ENCODE measurements at regions not wholly inside any gene's neighbourhood (a gene's known extent, or its start where the extent isn't known, plus 50 kb on each side); places are given as distances from the start of the nearest gene placed in this dataset.

DNA sequence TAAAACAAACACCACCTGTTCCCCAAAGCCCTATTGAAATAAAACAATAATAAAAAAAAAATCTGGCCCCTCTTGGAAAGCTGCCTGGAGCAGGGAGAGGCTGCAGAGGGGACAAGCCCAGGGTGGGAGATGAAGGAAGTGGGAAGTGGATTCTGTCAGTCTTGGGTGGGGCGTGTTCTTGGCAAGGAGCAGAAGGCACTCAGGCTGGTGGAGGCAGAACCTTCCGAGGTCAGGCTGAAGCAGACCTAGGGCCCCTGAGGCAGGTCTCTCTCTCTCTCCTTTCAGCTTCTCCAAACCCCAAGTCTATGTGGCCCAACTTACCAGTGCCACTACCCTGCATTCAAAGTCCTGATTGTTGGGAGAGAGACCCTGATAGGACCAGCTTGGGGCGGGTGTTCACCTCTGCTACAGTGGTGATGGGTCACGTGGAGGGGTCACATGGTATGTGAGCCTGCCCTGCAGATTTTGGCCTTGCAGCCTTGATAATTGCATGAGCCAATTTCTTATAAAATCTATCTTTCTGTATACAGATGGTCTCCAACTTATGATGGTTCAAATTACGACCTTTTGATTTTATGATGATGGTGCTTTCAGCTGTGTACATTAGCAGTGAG is 145.4 kb upstream of the C1orf174 start:
- no peak for DNase-seq (ENCODE audit: low spot score)

DNA sequence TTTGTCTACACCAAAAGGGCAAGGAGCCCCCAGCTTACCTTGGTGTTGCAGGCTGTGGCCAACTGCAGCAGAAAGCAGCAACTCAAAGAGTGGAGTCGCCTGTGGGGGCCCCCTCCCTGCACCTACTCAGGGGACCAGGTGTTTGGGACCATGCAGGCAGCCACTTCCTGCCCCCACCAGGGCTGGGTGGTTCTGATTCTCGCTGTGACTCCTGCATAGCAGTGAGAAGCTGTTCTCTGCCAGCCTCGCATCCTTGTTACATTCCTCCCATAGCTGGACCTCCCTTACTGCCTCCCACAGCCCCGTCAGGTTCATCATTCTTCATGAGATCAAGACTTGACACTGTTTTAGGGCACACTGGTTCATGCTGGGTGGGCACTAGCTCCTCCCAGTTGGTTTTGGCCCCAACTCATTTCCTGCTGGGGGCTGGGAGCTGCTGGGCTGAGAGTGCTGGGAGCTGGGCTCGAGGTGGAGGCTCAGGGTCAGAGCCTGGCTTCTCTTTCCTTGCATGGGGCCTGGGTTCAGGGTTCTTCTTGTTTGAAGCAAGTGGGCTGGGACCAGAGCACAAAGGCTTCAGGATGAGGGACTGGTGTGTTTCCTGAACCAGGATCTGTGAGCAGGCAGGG is 146.9 kb upstream of the C1orf174 start:
- DNase-seq (ENCODE audit: low spot score): no peak

DNA sequence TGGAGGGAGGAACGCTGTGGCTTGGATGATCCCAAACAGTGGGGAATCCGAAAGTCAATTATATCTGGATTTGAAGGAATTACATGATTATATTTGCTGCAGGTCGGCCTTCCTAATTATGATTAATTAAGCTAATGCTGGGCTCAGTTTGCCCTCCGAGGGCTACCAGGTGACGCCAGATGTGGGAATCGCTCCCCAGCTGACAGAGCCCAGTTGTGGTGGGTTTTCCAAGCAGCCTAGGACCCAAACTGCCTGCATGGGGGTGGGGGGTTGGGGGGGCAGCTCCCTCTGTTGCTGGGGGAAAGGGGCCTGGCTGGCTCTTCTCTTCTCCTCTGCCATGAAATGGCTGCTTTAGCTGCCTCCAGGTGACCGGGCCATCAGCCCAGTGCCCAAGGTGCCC is 147.6 kb upstream of the C1orf174 start:
- no peak for DNase-seq (ENCODE audit: low spot score)

DNA sequence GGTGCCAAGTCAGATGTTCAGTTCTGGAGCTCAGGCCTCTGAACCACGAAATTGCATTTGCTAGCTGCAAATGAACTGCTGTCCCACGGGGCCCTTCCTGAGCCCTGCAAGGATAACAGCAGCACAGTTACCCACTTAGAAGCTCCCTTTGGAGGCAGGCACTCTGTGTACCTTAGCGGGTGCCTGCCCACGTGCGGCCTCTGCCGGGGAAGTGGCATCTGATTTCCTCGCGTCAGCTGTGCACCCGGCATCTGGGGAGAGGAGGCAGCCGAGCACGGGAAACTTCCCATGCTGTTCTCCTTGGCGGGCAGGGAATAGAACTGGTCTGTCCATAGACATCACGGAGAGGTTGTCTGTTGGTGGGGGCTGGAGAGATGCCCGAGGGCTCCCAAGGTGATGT is 148.0 kb upstream of the C1orf174 start:
- no peak for DNase-seq (ENCODE audit: low spot score)

DNA sequence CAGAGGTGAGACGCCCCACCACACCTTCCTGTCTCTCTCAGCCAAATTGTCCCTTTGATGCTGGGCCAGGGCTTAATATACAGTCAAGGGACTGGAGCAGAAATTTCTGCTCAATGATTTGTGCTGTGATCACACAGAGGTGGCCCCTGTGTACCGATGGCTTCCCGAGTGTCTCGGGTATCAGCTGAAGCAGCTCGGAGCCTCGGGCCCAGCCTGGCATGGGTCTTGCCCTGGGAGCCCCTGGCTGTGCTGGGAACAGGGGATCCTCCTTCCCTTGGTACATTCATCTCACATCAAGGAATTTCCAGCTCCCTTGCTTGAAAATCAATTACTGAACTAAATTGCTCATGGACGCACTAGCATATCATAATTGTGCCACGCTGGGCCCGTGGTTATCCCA is 148.8 kb upstream of the C1orf174 start:
- no peak for DNase-seq (ENCODE audit: low spot score)

DNA sequence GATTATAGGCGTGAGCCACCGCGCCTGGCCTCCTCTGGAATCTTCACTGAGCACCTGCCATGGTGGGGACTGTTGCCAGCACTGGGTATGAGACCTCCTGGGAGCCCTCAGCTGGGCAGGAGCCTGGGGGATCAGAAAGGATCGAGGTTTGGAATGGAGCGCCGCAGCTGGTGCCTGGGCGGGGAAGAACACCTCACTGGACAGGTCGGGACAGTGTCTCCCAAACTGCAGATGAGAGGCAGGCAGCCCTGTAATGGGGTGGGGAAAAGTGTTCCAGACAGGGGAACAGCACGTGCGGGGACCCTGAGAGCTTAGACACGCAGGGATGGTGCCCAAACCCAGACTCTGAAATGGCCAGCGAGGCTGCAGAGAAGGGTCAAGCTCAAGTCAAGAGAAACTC is 150.9 kb upstream of the C1orf174 start:
- DNase-seq (ENCODE audit: low spot score): no peak

DNA sequence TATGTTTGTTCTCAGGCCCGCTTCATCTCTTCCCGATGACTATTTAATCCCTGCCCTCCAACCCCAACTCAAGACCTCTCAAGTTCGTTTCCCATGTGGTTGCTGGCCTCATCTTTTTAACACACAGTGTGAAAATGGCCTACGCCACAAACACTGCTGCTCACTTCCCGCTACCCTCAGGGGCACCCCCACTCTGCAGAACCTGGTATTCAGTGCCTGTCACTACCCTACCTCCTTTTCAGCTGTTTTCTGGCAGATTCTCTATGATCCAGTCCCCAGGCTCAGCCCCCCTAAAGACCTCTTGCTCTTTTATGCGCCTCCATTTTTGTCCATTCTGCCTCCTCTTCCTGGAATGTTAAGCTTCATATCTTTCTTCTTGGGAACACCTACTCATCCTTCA is 152.6 kb upstream of the C1orf174 start:
- no peak for DNase-seq (ENCODE audit: low spot score)

DNA sequence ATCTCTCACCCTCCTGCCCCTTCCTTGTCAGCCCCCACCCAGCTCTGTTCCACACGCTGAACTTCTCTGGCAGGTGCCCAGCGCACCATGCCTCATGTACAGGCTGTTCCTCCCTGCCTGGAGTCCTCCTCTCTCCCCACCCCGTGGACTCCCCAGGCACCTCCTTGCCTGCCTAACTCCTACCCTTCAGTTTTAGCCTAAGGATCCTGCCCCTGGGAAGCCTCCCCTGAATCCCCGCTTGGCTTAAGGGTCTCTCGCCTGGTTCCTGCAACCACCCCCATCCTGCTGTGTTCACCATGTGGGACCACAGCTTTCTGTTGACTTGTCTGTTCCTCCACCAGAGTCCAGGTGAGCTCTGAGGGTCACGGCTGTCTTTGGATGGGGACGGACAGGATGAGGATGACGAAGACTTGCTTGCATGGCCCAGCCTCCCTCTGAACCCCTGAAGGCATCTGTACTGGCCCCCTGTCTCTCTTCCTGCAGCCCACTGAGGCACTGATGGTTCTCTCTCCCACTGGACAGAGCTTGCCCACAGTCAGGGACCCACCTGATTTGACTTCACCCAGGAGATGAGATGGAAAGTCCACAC is 153.2 kb upstream of the C1orf174 start:
- no peak for DNase-seq (ENCODE audit: low spot score)

DNA sequence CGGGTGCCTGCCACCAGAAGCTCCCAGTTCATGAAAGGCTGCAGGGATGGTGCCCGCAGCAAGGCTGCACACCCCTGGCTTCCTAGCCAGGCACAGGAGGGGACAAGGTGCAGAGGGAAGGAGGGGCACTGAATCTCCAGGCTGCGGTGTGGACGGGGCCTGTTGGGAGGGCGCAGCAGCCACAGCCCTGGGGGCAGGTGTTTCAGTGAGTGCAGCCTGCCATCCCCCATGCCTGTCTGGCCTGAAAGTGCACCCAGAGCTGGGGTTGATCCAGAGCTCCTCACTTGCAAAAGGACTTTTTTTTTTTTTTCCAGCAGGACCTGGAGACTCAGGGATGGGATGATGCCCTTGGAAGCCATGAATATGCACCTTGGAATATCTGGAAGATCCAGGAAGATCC is 153.7 kb upstream of the C1orf174 start:
- DNase-seq (ENCODE audit: low spot score): no peak

DNA sequence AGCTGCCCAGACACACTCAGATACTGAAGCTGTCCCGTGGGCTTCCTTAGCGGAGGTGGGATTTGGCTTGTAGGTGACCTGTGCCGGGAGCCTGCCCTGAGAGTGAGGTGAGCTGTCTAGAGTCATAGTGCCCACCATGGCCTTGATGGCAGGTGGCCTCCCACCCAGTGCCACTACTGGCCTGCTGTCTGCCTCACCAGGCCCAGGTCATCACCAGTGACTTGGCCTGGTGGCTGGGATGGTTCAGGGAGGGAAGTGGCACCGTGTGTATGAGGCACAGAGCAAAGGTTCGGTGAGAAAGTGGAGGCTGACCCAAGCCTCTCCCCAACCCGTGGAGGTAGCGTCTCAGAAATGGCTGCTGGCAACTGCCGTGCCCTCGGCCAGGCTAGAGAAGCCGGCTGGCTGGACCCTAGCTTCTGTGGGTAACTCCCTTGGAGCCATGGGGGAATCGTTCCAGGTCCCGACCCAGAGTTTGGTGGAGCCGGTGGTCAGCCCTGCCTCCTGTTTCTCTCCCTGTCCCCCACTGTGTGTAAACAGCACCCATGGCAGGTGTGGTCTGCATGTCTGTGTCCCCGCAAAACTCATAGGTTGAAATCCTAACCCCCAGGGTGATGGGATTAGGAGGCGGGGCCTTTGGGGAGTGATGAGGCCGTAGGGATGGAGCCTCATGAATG is 155.4 kb upstream of the C1orf174 start:
- DNase-seq (ENCODE audit: low spot score): no peak

DNA sequence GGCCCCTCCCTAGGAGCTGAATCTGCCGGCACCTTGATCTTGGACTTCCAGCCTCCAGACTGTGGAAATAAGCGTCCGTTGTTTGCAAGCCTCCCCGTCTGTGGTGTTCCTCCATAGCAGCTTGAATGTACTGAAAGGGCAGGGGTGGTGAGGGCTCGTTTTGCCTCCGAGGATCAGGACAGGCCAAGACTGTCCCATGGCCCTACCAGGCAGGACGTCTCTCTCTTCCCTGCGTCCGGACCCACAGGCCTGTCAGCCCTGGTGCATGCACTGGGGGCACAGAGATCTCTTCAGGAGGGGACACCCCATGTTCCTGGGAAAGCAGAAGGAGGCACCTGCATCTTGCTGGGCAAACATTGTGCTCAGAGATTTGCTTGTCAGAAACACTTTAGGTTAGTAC is 156.3 kb upstream of the C1orf174 start:
- DNase-seq (ENCODE audit: low spot score): no peak

DNA sequence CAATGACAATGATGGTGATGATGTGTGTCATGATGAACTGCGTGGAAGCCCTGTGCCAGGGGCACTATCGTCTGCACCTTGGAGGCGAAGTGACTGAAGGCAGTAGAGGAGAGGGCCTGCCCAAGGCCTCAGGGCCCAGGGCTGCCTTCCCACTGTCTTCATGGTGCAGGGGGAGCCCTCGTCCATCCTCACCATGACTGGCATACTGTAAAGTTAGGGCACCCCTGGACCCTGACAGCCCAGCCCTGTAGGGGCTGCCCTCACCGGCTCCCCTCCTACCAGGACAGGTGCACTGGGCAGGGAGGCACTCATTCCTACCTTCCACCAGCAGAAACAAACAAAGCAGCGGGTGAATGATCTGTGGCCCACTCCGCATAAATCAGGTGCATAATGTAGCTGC is 156.9 kb upstream of the C1orf174 start:
- no peak for DNase-seq (ENCODE audit: low spot score)

DNA sequence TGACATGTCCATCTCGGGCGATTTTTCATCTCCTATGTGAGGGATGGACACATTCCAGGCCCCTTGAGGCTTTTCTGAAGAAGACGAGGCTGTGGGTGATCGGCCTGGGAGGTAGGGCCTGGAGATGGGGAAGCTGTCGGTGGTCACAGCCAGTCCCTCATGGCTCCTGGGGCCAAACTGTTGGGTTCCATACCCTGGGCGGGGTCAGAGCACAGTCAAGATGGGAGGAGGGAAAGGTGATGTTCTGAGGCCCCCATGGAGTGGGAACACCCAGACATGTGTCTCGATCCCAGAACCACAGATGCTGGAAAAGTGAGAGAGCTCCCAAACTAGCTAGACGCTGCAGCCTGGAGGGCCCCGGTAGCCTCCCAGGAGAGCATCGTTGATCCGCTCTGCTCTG is 157.5 kb upstream of the C1orf174 start:
- no peak for DNase-seq (ENCODE audit: low spot score)

DNA sequence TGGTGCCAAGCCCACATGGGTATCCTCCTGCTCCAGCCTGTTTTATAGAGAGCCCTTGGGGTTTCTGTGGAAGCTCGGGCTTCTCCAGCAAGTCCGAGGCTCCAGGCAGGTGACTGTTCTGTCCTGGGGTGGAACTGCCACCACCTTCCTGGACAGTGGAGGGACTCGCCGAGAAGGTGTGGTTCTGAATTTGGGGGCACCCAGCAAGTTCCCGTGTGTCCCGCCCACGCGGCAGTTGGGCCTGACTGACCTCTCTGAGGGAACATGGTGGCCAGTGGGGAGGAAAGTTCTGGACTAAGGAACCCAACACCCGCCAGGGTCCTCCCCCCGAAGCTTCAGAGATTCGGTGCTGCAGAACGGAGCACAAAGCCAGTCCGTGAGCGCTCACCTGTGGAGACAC is 158.1 kb upstream of the C1orf174 start:
- no peak for DNase-seq (ENCODE audit: low spot score)

DNA sequence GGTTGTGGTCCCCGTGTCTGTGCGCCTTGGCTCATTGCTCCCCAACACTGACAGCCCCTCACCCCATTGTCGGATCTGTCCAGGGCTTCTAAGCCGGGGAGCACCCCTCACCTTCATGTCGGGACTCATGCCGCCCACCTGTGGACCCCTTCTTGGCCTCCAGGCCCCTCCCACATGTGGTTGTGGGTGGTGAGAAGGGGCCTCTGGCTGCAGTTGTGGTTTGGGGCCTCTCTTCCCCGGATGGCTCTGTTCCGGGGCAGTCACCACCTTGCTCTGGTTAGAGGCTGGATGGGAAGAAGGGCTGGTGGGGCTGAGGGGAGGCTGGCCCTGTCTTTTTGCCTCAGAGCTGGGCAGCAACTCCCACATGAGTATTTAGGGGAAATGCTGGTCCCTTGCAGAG is 158.6 kb upstream of the C1orf174 start:
- no peak for DNase-seq (ENCODE audit: low spot score)

DNA sequence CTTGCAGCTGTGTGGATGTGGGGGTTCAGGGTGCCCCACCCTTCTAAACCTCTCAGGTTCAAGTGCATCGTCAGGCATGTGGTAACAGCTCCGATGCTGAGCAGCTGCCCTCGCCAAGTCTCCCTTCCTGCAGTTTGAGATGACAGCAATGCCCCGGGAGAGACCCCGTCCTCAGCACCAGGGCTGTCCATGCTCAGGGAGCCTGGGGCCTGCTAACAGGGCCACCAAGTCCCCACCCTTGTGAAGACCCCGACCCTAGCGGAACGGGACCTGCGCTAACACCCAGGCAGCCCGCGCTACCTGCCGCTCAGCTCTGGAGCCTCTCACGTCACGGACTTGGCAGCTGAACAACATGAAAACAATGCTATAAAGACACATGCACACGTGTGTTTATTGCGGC is 159.2 kb upstream of the C1orf174 start:
- no peak for DNase-seq (ENCODE audit: low spot score)

DNA sequence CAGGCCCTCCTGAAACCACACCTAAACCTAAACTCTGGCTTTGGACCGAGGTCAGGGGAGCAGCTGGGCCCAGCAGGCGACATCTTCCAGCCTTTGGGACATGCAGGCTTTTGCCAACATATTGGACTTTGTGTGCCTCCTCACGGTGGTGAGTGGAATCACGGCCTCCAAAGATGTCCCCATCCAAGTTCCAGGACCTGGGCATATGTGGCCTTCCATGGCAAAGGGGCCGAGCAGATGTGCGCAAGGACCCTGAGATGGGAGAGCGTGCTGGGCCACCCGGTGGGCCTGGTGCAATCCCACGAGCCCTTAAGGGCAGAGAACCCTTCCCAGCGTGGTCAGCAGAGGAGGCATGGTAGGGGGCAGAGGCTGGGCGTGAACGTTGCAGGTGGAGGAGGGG is 160.8 kb upstream of the C1orf174 start:
- no peak for DNase-seq (ENCODE audit: low spot score)

DNA sequence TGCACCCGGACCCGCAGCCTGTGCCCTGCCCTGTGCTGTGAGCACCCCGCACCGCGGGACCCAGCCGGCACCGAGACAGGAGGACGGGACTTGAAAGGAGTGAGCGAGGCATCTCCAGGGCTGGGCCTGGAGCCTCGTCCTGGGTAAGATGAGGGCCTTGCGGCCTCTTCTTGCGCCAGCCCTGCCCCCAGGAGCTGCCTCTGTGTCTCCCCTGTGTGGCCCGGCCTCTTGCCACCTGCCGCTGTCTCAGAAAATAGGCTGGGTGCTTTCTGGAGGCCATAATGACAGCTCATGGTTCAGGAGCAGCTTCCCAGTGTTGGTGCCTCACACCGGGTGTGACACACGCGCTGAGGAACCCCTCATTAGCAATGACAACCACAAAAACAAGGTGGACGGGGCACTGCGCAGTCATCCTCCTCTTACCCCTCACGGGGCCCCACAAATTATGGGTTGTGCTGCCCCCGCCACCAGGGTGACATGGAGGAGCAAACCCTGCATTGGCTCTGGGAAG is 161.5 kb upstream of the C1orf174 start:
- DNase-seq (ENCODE audit: low spot score): no peak

DNA sequence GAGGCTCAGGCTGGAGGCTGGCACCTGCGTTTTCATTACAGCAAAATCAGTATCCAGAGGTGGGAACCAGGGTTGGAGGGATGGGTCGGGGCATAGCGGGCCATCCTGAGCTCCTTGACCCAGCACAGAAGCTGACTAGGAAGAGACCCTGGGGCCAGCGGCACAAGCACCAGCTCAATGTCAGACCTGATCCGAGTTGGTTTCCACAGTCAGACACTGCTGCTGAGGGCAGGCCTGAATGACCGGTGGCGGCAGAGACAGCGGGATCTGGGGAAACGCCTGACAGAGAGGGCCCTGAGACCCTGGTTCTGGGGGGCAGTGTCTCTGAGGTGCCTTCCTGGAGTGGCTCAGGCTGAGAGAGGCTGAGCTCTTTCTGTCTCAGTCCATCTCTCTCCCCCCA is 162.0 kb upstream of the C1orf174 start:
- no peak for DNase-seq (ENCODE audit: low spot score)

DNA sequence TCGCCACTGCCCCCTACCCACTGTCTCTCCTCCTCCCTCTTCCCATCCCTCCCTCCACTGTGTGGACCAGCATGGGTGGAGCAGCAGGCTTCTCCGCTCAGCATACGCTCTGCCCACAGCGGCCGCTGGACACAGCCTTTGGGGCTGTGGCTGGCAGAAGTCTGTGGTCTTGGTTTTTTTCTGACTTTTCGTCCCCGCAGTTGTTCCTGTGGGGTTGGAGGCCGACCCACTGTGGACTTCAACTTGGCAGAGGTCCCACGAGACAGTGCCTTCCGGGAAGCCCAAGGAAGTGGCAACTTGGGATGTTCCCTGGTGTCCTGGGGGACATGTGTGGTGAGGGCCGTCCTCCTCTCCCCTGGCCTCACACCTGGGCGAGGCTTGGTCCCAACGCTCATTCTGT is 162.5 kb upstream of the C1orf174 start:
- no peak for DNase-seq (ENCODE audit: low spot score)

DNA sequence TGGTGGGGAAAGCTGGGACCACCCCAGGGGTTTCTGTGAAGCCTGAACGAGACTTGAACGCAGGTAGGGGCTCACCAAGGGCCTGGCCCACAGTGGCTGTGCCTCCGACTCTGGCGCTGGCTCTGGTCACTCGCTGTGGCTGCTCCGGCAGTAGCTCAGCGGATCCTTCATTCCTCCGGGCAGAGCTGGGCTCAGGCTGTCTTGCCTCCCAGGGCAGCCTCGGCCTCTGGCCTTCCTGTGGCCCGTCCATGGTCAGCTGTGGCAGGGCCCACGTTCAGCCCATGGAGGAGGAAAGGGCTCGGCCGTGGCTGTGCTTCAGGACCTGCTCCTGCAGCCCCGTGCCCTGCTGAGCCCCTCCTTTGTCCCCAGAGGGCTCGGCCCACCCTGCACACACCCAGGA is 162.9 kb upstream of the C1orf174 start:
- no peak for DNase-seq (ENCODE audit: low spot score)

DNA sequence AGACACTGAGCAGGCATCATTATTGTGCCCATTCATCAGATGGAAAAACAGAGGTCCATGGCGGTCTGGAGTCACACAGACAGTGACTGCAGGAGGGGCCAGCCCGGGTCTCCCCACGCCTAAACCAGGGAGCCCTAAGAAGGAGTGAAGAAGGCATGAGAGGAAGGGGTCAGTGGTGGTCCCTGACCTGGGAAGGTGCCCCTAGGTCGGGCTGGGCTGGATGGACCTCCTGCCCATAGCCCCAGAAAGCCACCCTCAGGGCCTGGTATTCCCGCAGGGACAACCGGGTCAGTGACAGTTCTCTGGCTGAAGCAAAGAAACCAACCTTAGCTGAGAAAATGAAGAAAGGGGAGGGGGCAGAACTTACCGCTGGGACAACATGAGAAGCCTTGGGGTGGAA is 163.4 kb upstream of the C1orf174 start:
- no peak for DNase-seq (ENCODE audit: low spot score)

DNA sequence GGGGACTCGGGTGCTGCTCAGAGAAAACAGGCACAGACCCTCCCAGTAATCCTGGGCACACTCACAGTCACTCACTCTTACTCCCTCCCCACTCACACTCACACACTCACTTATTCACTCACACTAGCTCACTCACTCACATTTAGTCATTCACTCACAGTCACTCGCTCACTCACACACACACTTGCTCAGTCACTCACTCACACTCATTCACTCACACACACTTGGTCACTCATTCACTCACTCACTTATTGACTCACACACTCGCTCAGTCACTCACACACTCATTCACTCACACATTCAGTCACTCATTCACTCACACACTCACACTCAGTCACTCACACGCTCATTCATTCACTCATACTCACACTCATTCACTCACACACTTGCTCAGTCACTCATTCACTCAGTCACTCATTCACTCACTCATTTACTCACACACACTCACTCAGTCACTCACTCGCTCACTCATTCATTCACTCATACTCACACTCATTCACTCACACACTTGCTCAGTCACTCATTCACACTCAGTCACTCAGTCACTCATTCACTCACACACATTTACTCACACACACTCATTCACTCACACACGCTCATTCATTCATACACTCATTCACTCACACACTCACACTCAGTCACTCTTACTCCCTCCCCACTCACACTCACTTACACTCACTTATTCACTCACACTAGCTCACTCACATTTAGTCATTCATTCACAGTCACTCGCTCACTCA is 164.2 kb upstream of the C1orf174 start:
- DNase-seq (ENCODE audit: low spot score): no peak

All from AG20443 (cell line).